Caki2 (cell line): ENCODE measurements at regions not wholly inside any gene's neighbourhood (a gene's known extent, or its start where the extent isn't known, plus 50 kb on each side); places are given as distances from the start of the nearest gene placed in this dataset.
A peak's percentile ranks its signal among the peaks of the same experiment; 100 is the strongest.

ENCODE experiments used
- DNase-seq: peaks from one replicate; pipeline ENCODE4 v3.0.0-alpha.2; 2015; ENCODE audit warnings: low read depth
- in situ Hi-C: cut with HindIII; loops from 2 replicates; pipeline ENCODE4 v1.10.0; 2016; ENCODE audit warnings: low sequenced_read_pairs, low pct_unique_long_range_greater_than_20kb, mixed read lengths

- in situ Hi-C loops: no loop called here
- DNase-seq: peak; percentile 76
Measured at GRCh38 chr6:140921366-140922226, 1211.1 kb upstream of the GJE1 start.

GRCh38 chr6:140917911-140918310 lies 1214.8 kb upstream of the GJE1 start:
- DNase-seq: no peak
- in situ Hi-C loops: no loop called here

GRCh38 chr6:140915551-140915950 lies 1217.2 kb upstream of the GJE1 start:
- in situ Hi-C loops: no loop called here
- no peak for DNase-seq

- DNase-seq: no peak
- in situ Hi-C loops: no loop called here
Measured at GRCh38 chr6:140915103-140915502, 1217.6 kb upstream of the GJE1 start.

GRCh38 chr6:140912686-140913085 lies 1220.0 kb upstream of the GJE1 start:
- in situ Hi-C loops: no loop called here
- DNase-seq: no peak

GRCh38 chr6:140909625-140910024 lies 1223.1 kb upstream of the GJE1 start:
- DNase-seq: no peak
- in situ Hi-C loops: no loop called here

GRCh38 chr6:140909156-140909555 lies 1223.6 kb upstream of the GJE1 start:
- no peak for DNase-seq
- in situ Hi-C loops: no loop called here

- in situ Hi-C loops: no loop called here
- DNase-seq: no peak
Measured at GRCh38 chr6:140908505-140908904, 1224.2 kb upstream of the GJE1 start.

GRCh38 chr6:140907235-140907634 lies 1225.5 kb upstream of the GJE1 start:
- DNase-seq: no peak
- in situ Hi-C loops: no loop called here

GRCh38 chr6:140905724-140906123 lies 1227.0 kb upstream of the GJE1 start:
- in situ Hi-C loops: no loop called here

GRCh38 chr6:140905050-140905449 lies 1227.7 kb upstream of the GJE1 start:
- no peak for DNase-seq
- in situ Hi-C loops: no loop called here

More at GRCh38 chr6:140905724-140906123, 1227.0 kb upstream of the GJE1 start:
- no peak for DNase-seq

GRCh38 chr6:140897804-140898573 lies 1234.7 kb upstream of the GJE1 start:
- in situ Hi-C loops: no loop called here
- DNase-seq: peak; percentile 89

GRCh38 chr6:140897349-140897748 lies 1235.4 kb upstream of the GJE1 start:
- peak; percentile 37 for DNase-seq
- in situ Hi-C loops: no loop called here

GRCh38 chr6:140893432-140893831 lies 1239.3 kb upstream of the GJE1 start:
- in situ Hi-C loops: no loop called here
- no peak for DNase-seq

- peak; percentile 70 for DNase-seq
Measured at GRCh38 chr6:140879946-140880345, 1252.8 kb upstream of the GJE1 start.

GRCh38 chr6:140874066-140874465 lies 1258.7 kb upstream of the GJE1 start:
- in situ Hi-C loops: no loop called here
- no peak for DNase-seq

More at GRCh38 chr6:140879946-140880345, 1252.8 kb upstream of the GJE1 start:
- in situ Hi-C loops: no loop called here

GRCh38 chr6:140872885-140873284 lies 1259.8 kb upstream of the GJE1 start:
- in situ Hi-C loops: no loop called here
- DNase-seq: no peak

GRCh38 chr6:140871911-140872310 lies 1260.8 kb upstream of the GJE1 start:
- in situ Hi-C loops: no loop called here
- no peak for DNase-seq

GRCh38 chr6:140867336-140867735 lies 1265.4 kb upstream of the GJE1 start:
- DNase-seq: no peak
- in situ Hi-C loops: no loop called here
